Erythroblast (primary cell): ENCODE measurements at regions not wholly inside any gene's neighbourhood (a gene's known extent, or its start where the extent isn't known, plus 50 kb on each side); places are given as distances from the start of the nearest gene placed in this dataset.

Experiments used
- GATA1 ChIP-seq: IDR thresholded peaks from 2 replicates; pipeline ENCODE4 v1.6.1; 2011; ENCODE audit warnings: low read depth, mild to moderate bottlenecking, control low read depth, low read length, moderate library complexity
- POLR2A ChIP-seq: IDR thresholded peaks from 2 replicates; pipeline ENCODE4 v1.6.1; 2011; ENCODE audit warnings: mild to moderate bottlenecking, low read length

DNA sequence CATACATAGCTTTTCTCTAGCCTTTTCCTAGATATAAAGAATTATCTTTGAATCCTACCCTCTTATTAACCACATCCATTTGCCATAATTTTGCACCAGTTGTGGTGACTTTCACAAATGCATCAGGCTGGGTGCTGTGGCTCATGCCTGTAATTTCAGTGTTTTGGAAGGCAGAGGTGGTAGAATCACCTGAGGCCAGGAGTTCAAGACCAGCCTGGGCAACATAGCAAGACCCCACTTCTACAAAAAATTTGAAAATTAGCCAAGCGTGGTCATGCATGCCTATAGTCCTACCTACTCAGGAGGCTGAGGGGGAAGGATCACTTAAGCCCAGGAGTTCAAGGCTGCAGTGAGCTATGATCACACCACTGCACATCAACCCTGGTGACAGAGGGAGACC lies 672.4 kb upstream of the CHAC2 start:
- no peak for TF ChIP-seq POLR2A
- TF ChIP-seq GATA1, result no peak
